NCI-H1092 (cell line): ENCODE measurements at regions not wholly inside any gene's neighbourhood (a gene's known extent, or its start where the extent isn't known, plus 50 kb on each side); places are given as distances from the start of the nearest gene placed in this dataset.
"Not testable (repeated sequence)": the region's sequence is repeated elsewhere in the genome, so short reads cannot be mapped to it uniquely, and the experiment has no call there.

ENCODE experiments used
- DNase-seq: peaks from one replicate; lab custom pipeline; 2025; lab: John Stamatoyannopoulos, UW

DNA sequence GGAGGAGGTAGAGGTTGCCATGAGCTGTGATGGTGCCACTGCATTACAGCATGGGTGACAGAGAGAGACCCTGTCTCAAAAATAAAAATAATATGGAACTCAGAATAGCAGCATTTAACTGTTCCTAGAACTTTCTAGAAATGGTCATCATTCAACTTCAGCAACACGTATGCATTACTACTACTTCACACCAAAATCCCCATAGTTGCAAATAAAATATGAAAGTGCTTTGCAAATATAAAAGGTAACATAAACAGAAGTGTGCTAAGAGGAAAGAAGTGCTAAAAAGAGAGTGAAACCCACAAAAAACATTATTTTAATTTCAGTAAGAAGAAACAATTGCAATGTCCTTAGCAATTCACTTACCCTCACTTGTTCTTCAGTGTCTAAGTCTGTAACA, 169.7 kb upstream of the NUDT4 start:
- DNase-seq = no peak

DNA sequence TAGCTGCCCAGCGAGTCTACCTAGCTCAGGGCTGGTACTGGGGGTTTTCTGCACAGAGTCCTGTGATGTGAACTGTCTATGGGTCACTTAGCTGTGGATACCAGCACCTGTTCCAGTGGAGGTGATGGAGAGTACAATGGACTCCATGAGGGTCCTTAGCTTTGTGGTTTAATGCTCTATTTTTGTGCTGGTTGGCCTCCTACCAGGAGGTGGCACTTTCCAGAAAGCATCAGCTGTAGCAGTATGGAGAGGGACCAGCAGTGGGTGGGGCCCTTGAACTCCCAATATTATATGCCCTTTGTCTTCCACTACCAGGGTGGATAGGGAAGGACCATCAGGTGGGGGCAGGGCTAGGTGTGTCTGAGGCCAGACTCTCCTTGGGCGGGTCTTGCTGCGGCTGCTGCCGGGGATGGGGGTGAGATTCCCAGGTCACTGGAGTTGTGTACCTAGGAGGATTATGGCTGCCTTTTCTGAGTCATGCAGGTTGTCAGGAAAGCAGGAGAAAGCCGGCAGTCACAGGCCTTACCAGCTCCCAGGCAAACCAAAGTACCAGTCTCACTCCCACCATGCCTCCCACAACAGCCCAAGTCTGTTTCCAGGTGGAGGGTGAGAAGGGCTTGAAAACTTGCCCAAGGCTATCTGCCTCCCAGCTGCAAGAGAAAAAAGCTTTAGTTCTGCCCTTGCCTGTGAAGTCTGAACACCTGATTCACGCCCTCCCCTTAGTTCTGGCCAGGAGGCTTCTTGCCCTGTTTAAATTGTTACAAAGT, 163.0 kb upstream of the NUDT4 start:
- no peak for DNase-seq

DNA sequence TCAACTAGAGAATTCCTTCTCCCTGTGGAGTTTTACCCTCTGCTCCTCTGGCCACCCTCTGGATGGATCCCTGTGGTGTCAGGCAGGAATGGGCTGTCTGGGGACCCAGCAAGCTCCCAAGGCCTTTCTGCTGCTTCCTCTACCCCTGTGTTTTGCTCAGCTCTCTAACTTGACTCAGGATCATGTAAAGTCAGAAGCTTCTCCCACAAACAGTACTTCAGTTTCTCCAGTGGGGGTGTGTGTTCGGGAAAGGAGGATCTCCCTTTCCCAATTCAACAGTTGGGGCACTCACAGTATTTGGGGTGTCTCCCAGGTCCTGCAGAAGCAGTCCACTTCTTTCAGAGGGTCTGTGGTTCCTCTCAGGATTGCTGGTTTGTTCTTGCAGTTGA, 162.4 kb upstream of the NUDT4 start:
- no peak for DNase-seq

DNA sequence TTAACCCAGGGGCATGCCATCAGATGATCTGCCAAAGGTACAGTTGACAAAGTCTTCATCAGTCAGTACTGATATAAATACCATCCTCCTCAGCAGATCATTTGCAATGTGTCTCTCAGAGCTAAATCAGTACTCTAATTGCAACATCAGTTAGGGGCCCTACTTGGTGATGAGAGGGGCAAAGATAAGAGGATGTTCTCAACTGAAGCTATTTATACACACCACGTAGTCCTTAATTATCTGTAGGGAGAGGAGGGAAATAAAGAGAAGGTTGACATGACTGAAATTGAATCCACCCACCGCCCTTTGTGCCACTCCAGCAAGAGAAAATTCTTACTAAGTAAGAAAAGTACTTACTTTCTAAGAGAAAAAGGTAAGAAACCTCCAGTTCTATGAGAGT, 157.8 kb upstream of the NUDT4 start:
- DNase-seq = no peak

DNA sequence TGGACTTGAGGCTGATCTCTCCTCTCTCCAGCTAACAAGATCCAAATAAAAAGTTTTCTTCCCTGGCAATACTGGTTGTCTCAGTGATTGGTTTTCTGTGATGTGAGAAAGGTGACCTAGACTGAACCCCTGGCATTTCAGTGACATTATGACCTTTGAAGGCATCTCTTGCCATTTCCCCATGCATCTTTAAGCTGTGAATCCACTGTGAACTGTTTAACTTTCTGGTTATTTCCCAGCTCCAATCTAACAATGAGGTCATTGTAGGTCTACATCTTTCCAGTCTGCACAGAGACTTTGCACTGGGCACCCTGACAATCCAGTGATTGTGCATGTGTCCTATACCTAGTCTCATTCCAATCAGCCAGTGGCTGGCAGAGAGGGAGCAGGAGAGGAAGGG, 155.9 kb upstream of the NUDT4 start:
- no peak for DNase-seq

DNA sequence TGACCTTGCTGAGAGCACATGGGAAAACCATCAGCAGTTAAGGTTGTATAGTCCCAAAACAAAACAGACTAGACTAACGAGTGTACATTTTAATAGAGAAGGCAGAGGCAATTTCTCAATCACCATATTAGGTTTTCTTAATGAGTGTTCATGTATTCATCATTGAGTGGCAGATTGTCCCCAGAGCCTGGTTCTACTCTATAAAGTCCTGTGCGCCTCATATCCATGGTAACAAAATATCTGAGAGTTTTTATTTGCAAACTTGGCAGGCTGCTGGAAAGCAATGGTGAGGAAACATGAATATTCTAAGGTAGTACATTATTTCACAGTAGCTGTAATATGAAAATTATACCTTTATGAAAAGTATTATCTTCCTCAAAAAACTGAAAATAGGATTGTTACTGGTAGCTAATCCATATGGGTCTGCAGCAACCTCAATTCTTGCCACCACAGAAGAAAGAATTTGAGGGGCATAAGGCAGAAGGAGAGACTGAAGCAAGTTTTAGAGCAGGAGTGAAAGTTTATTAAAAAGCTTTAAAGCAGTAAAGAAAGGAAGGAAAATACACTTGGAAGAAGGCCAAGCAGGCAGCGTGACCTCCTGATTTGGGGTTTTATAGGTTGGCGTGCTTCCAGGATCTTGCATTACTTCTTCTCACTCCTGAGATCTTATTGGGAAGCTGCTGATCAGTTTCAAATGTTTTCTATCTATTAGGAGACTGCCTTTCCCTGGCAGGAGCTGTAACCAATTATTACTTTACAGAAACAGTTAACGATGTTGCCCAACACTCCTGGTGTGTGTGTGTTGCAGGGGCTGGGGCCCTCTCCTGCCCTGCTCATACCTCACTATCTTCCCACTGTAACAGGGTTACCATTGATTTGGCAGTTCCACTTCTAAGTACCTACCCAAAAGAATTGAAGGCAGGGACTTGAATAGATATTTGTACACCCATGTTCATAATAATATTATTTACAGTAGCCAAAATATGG, 154.0 kb upstream of the NUDT4 start:
- DNase-seq = peak; percentile 13

DNA sequence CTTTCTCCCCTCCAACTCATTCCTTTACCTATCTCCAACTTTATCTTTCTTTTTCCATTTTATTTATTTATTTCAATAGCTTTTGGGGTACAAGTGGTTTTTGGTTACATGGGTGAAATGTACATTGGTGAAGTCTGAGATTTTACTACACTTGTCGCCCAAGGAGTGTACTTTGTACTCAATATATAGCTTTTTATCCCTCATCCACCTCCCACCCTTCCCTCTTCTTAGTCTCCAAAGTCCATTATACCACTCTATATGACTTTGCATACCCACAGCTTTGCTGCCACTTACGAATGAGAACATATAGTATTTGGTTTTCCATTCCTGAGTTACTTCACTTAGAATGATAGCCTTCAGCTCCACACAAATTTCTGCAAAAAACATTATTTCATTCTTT, 152.6 kb upstream of the NUDT4 start:
- DNase-seq = no peak

DNA sequence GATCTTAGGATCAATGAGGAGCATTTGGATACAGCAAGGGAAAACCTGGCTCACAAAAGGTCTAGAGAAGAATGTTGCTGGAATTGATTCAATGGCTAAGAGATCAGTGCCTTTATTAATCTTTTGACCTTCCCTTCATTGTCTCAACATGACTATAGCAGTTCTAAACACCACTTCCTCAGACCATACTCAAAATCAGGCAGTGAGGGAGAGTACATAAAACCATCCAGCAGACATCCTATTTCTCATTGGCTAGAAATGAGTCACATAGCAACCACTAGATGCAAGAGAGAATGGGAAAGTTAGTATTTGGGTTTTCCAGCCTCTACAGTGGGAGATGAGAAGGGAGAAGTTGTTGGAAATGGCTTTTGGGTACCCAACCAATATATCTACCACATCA, 151.4 kb upstream of the NUDT4 start:
- DNase-seq = no peak

DNA sequence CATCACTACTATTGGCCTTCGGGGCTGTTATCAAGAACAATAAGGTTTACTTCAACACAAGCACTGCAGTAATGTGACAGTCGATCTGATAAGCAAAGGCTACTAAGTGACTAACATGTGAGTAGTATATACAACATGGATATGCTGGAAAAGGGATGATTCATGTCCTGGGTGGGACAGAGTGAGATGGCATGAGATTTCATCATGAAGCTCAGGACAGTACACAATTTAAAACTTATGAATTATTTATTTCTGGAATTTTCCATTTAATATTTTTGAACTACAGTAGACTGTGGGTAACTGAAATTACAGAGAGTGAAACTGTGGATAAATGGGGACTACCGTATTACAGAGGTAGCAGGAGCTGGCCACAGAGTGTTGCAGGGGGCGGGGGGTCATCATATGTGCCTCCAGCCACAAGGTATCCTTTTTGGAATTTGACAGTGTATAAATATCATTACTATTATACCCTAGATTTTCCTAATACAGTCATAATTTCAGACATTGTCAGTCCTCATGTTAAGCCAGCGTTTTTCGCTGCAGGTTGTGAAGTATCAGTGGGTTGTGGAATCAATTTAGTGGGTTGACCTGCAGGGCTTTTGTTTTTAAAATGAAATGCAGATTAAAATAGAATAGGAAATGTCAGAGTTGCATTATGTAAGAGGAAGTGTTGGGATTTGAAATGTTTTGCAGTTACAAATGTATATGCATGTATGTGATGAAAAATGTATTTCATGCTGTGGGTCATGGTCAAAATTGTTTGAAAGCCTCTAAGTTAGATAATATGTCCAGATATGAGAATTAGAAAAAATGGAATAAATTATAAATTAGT, 148.0 kb upstream of the NUDT4 start:
- no peak for DNase-seq

DNA sequence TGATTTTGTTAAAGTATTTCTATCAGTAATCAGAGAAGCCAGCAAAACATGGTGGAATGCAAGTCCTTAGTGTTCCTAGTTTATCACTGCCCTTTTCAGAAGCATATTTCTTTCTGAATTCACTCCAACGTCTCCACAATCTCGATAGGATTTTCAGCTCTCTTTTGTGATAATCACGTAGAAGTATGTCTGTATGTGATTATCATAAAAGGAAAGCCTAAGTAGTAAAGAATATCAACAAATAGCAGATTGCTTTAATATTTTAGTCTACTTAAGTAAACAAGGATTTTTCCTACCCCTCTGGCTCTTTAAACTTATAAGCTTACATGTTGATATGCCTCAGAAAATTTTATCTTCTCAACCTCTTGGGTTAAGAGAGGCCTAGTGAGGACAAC, 147.4 kb upstream of the NUDT4 start:
- DNase-seq = no peak

DNA sequence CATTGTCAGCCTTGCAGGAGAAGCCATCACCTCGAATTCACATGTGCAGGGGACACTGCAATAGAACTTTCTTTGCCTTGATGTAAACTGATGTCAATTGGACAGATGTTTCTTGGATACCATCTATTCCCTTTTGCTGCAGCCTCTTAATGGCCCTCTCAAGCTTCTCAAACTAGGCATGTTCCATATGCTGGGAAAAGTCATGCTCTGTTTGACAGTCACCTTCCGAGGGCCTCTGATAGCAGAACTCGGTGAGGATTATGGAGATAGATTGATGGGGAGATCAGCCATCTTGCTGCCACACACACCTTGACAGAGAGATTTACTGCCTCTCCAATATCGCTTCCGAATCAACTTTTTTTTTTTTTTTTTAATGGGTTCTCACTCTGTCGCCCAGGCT, 145.8 kb upstream of the NUDT4 start:
- no peak for DNase-seq

DNA sequence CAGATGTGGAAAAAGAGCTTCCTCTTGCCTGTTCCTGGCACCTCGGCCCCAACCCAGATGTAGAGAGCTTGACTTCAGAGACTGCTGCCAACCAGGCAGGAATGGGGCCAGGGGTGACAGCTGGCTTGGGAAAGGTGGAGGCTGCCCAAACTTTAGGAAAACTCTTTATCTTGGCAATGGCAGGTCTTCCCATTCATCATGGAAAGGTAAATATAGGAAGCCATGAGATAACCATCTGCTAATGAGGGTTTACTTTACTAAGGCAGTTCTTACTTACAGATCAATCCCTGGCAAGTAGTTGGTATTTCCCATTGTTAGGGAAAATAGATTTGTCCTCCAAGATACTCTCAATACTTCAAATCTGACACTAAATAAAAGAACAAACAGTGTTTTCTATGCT, 143.1 kb upstream of the NUDT4 start:
- peak; percentile 15 for DNase-seq

DNA sequence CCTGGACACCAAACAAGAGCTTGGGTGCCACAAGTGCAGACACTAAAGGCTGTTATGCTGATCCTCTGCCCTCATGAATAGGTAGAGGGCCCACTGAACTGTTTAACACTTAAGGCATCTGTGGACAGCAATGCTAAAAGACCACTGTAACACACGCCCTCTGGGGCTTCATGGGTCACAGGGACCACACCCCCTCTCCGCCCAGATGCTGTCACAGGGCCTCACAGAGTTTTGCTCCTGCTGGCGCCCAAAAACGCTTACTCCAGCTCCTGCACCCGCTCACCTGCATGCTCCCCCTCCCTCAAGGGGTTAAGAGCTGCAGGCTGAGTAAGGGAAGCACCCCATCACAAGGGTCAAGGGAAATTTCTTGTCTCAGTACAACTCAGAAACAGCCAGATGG, 141.8 kb upstream of the NUDT4 start:
- no peak for DNase-seq

DNA sequence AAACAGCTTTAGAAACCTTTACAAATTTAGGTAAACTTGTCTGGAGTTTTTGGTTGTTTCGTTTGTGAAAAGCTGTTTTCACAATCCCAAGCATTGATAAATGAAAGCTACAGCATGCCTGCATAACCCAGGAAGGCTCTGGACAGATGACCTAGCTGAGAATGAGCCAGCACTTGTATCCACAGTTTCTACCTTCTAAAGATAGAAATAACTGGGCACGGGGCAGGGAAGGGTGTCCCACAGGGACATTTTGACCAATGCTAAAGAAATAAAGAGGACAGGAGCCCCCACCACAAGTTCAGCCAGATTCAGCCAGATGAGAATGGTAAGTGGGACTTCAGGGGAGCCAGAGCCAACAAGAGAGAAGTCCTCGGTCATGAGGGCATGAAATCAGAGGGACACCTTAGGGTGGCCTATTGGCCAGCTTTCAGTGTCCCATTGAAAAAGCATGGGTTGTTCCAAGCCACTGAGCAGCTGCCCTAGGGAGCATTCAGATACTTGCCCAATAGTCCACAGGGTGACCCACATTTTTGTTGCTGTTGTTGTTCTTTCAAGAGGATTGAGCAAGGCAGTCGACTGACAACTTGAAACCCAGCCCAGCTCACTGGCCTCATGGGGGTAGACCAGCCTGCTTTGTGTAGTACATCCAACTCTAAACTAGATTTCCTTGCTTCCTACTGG, 140.3 kb upstream of the NUDT4 start:
- no peak for DNase-seq

DNA sequence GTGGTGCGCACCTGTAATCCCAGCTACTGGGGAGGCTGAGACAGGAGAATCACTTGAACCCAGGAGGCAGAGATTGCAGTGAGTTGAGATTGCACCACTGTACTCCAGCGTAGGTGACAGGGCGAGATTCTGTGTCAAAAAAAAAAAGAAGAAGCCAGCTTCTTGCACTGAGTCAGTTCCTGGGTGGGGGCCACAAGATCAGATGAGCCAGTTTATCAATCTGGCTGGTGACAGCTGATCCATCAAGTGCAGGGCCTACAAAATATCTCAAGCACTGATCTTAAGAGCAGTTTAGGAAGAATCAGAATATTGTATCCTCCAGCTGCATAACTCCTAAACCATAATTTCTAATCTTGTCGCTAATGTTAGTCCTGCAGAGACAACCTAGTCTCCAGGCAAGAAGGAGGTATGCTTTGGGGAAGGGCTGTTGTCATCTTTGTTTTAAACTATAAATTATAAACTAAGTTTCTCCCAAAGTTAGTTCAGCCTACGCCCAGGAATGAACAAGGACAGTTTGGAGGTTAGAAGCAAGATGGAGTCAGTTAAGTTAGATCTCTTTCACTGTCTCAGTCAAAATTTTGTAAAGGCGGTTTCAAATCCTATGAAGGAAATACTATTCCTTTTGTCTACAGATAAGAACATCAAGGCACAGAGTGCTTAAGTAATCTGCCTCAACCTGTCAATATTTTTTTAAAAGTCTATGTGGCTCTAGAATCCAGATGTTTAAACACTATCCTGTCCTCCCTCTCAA, 139.0 kb upstream of the NUDT4 start:
- not testable (repeated sequence) for DNase-seq

DNA sequence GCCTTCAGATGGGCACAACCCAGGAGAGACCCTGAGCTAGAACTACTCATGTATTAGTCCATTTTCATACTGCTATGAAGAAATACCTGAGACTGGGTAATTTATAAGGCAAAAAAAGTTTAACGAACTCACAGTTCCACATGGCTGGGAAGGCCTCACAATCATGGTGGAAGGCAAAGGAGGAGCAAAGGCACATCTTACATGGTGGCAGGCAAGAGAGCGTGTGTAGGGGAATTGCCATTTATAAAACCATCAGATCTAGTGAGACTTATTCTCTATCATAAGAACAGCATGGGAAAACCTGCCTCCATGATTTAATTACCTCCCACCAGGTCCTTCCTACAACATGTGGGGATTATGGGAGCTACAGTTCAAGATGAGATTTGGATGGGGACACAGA, 137.9 kb upstream of the NUDT4 start:
- DNase-seq = not testable (repeated sequence)

DNA sequence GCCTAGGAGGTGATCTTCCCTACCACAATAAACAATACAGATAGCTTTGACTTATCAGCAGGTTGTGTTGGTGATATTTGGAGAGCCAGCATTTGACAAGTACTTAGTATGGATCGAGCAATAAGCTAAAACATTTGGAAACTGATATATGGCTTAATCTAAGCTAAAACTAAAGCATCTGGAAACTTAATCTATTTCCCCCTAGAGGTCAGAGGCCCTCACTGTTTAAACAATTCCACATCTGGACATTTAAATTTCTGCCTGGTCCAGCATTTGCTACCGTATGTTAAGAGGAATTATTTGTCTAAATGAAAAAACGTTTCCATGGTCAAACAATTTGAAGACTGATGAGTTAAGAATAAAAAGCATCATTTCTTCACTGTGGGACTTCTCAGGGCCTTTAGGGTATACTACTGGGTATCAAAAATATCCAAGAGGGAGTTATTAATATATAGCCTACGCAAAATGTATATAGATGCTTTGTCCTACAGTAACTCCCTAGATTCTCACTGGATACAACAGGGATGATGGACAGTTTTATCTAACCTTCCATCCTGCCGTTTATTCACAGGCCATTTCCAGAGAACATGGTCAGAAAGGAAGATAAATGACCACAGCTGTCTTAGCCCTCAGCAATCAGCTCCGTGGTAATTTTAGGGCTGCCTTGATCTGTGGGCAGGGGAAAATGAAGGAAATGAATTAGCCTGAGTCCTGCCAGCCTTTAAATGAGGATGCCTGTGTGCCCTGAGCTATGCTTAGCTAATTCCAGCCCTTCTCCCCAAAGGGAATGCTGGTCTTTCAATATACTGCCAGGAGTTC, 135.4 kb upstream of the NUDT4 start:
- no peak for DNase-seq

DNA sequence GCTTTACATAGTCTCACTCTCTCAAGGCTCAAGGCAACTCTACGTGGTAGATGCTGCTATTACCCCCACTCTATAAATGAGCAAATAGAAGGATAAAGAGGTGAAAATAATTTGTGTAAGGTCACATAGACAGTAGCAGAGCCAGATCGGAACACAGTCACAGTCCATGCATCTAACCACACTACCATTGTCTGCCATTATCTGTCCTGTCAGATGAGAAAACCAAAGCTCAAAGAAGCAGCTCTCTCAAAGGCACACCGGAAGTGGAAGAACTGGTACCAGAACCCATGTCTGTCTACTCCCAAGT, 134.4 kb upstream of the NUDT4 start:
- DNase-seq = no peak

DNA sequence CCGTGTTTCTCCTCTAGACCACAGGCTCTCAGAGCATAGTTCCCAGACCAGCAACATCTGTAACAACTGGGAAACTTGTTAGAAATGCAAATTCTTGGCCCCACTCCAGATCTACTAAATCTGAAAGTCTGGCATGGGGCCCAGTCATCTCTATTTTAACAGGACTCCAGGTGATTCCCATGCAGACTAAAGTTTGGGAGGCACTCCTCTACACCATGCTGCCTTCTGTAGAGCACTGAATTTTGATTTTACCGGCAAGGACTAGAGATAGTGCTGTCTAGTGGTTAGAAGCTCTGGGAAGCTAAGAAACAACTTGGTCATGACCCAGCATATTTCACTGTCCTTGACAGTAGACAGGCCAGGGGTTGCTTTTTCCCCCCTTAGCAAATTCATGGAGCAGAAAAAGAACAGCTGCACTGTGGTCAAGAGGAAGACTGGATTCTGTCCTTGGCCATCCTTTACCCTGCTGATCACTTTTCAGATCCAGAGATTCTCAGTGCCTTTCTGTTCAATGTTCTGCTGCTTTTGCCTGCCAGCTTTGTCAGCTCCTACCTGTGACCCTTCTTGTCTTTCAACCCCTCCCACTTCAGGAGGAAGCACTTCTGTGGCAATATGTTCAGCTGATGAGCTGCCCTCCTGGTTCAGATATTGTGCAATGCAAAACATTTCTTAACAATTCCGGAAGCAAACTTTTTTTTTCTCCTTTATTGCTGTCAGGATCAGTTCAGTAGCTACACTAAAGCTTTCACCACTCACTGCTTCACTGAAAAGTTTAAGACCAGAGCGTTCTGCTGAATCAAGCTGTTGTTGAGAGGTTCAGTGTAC, 133.8 kb upstream of the NUDT4 start:
- no peak for DNase-seq
